GM23338 (cell line): ENCODE measurements at regions not wholly inside any gene's neighbourhood (a gene's known extent, or its start where the extent isn't known, plus 50 kb on each side); places are given as distances from the start of the nearest gene placed in this dataset.
"Not testable (repeated sequence)": the region's sequence is repeated elsewhere in the genome, so short reads cannot be mapped to it uniquely, and the experiment has no call there.

Experiments used
- CTCF ChIP-seq, 2 experiments: fragments of 200-600 bp in 1 of 2; sonication (generic) in 1 of 2; conservative IDR thresholded peaks; 2 replicates each; pipeline versions ENCODE4 v1.5.1 to v1.6.1; 2016 to 2017; ENCODE audit warnings: antibody characterized with exemption in 2 of 2, low read depth in 2 of 2, mild to moderate bottlenecking in 2 of 2, moderate library complexity in 1 of 2
- EZH2 ChIP-seq: fragments of 200-600 bp; sonication (generic); IDR thresholded peaks from one replicate; pipeline ENCODE4 v1.8.0; 2017; ENCODE audit warnings: antibody characterized with exemption, mild to moderate bottlenecking, low read depth; ENCODE audit not compliant: unreplicated experiment

GRCh38 chr6:11930834-11931233 is 81.3 kb upstream of the HIVEP1 start:
- not testable (repeated sequence) for TF ChIP-seq CTCF (conservative IDR thresholded peaks at IDR 0.05; ENCODE audit: low read depth in 2 of 2); EZH2
